ENCODE measurements at regions not wholly inside any gene's neighbourhood (a gene's known extent, or its start where the extent isn't known, plus 50 kb on each side); places are given as distances from the start of the nearest gene placed in this dataset.
"Not testable (repeated sequence)": the region's sequence is repeated elsewhere in the genome, so short reads cannot be mapped to it uniquely, and the experiment has no call there.

DNA sequence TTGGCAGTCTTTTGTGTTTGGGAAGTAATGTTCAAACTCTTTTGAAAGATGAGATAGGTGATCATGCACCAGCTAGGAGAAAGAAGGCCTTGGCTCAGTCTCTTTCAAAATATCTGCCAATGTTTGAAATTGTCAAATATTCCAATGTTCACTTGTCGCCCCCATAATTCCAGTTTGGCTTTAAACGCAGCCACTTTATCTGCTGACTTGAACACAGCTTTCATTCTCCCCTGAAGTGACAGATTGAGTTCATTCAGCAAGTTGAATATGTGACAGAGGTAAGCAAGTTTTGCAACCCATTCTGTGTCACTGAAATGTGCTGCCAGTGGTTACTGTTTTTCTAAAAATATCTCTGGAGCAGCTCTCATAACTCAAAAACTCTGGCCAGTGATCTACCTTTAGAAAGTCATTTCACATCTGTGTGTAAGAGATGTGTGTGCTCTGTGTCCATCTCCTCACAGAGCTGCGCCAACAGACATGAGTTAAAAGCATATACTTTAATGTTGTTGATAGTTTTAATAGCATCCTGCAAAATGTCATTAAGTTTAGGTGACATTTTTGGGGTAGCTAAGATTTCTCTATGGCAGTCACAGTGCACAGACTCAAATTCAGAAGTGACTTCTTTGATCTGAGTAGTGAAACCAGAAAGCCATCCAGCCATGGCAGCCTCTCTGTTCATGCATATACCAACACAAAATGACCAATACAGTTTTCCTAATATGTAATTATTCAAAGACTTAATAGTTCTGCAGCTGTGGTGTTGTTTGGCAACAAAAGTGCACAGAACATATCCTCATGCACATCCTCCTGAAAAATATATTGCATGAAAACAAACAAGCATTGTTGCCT lies 614.3 kb upstream of the MIS18BP1 start:
- DNase-seq (ENCODE audit: low read depth) = no peak

DNA sequence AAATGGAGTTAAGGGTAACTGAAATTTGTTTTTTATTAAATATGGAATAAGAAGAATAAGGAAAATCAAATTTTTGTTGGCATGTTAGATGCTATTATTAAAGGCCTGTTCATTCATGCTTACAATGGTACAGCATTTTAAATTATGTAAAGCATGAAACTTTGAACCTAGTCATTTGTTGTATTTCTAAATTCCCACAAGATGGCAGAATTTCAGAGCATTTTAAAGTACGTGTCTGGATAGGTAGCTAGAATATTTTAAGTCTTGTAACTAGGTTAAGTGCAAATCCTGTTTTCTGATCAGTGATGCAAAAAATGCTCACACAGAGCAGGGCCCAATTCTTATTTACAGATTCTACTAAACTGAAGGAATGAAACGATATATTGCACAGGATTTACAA lies 585.6 kb upstream of the MIS18BP1 start:
- DNase-seq (ENCODE audit: low read depth) = no peak

DNA sequence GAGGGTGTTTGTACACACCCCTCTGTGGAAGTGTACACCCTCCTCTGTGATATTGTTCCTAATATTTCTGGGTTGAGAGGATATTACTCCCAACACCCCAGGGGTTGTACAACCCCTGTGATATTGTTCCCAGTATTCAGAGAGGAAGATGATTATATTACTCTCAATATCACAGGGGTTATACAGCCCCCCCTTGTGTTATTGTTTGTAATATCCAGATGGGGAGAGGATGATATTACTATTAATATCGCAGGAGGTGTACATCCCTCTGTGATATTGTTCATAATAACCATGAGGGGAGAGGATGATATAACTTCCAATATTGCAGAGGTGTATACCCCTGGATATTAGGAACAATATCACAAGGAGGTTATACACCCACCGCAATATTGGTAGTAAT lies 566.1 kb upstream of the MIS18BP1 start:
- DNase-seq (ENCODE audit: low read depth) = no peak

DNA sequence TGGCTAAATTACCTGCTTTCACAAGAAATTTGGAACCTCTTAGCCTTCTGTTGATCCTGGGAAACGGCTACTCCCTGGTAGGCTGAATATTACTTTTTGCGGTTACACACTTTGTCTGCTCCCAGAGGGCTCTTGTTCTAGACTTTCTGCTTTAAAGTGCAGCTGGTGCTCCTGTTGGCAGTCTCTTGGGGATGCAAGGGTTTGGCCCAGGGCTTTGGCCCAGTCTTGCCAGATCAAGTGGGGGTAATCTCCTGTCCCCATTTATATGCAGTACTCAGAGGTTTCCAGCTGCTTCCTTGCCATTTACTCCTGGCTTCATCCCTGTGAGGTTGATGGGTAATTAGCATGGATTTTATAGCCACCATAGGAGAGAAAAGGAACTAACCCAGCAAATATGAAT lies 558.2 kb upstream of the MIS18BP1 start:
- DNase-seq (ENCODE audit: low read depth) = no peak

DNA sequence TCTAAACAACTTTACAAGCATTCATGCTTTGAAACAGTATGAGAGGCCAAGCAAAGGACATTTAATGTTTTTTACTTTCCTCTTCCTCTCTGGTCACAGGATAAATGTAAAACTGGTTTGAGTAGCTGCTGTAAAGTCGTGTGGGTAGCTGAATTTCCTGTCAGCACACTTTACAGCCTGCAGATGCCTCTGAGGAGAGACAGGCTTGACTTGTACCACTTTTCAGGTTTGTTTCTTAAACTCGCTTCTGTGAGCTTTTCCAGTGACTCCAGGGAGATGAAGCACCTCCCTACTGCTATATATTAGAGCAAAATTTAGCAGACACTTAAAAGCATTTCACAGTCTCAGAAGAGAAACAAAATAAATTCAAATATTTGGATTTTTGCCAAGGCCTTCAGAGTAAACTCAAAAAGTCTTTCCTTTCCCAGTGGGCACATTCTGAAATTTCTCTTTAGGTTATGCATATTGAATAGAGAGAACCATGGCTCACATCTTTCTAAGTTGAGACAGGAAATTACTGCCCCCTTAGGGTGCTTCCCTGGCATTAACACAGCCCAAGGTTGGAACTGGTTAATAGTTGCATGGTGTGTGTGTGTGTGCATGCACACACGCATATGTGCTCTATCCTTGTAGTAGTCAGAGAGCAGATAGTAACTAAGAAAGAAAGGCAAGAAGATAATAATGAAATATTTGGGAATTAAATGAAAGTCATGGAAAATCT lies 557.3 kb upstream of the MIS18BP1 start:
- DNase-seq (ENCODE audit: low read depth) = no peak

DNA sequence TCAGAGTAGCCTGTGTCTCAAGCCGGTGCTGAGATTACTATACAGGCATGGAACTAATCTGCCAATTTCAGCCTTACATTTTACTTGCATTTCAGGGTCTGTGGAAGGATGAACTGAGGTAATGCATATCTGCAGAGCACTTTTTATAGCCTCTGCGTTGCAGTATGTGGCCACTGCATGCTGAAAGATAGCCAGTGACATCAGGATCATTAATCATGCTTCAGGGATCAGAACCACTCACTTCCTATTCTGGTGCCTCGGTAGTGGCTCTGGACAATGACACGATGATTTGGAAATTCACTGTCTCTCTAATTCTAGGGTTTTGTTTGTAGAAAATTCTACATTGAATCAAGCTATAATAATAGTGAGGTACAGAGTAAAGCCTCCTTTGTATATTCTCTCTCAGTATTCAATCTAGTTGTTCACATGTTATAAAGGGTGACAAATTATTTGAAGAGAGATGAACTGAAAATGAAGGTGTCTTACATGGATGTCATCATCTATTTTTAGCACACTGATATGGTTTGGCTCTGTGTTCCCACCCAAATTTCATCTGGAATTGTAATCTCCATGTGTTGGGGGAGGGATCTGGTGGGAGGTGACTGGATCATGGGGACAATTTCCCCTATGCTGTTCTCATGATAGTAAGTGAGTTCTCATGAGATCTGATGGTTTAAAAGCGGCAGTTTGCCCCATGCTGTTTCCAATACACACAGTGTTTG lies 554.3 kb upstream of the MIS18BP1 start:
- no peak for DNase-seq (ENCODE audit: low read depth)

DNA sequence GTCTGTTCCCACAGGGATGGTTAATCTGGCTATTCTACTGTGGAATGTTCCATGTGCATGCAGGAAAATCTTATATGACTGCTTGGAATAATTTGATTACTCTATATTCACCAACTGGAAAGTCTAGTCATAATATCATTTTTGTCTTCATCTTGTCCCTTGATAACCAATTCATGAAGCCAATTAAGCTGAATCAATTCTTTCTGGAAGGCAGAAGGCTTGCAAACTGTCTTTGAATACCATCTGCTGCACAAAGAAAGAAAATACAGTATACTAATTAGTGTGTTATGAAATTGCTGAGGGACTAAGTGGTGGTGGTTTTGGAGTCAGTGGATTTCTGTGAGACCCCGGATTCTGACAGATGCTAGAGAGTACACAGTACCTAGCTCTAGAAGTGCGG lies 546.5 kb upstream of the MIS18BP1 start:
- DNase-seq (ENCODE audit: low read depth) = no peak

DNA sequence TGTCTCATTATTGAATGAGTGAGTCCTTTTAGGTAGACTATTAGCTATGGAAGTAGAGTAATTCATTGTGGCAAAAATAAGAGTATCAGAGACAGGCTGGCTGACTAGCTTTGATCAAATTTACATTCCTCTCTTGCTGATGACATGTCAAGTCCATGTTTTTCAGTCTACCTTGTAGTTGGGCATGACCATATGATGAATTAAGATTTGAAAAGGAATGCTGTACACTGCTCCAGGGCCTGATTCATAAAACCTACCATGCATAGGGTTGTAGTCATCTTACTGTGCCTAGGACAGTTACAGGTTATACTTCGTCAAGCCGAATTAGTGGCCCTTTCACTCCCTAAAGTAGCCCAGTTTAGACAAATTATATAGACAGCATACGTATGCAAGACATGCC lies 545.7 kb upstream of the MIS18BP1 start:
- no peak for DNase-seq (ENCODE audit: low read depth)

DNA sequence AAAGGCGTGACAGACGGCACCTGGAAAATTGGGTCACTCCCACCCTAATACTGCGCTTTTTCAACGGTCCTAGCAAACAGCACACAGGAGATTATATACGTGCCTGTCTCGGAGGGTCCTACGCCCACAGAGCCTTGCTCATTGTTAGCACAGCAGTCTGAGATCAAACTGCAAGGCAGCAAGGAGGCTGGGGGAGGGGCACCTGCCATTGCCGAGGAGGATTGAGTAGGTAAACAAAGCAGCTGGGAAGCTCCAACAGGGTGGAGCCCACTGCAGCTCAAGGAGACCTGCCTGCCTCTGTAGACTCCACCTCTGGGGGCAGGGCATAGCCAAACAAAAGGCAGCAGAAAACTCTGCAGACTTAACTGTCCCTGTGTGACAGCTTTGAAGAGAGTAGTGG lies 543.0 kb upstream of the MIS18BP1 start:
- not testable (repeated sequence) for DNase-seq (ENCODE audit: low read depth)

DNA sequence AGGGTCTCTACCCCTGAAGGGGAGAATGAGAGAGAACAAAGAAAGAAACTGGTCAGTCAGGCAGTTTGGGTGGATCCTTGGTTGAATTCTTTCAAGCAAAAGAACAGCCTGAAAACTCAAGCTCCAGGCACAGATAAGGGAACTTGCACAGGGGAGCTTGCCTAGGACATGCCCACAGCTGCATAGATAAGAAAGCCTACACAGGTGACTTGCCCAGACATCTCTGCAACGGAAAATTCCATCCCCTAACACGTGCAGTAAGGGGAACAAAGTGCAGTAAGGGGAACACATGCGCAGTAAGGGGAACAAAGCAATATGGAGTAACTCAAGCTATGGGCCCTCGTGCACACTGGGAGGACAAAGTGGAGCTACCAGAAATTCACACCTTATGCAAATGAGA lies 540.1 kb upstream of the MIS18BP1 start:
- no peak for DNase-seq (ENCODE audit: low read depth)

DNA sequence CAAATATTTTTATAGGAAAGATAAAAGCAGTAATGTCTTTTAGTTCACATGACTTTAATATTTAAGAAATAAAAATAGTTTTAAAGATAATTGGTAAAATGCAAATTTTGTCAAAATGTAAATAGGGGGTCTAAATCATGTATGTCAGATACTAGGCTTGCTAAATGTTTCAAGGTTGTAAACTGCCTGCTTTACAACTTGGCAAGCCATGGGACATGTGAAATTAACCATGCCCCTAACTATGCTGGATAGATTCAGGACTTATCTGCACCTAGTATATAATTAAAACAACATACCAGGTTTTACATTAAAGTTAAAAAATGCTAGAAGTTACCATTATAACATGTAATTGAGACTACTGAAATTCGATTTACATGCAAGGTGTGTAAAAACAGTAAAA lies 537.3 kb upstream of the MIS18BP1 start:
- no peak for DNase-seq (ENCODE audit: low read depth)

DNA sequence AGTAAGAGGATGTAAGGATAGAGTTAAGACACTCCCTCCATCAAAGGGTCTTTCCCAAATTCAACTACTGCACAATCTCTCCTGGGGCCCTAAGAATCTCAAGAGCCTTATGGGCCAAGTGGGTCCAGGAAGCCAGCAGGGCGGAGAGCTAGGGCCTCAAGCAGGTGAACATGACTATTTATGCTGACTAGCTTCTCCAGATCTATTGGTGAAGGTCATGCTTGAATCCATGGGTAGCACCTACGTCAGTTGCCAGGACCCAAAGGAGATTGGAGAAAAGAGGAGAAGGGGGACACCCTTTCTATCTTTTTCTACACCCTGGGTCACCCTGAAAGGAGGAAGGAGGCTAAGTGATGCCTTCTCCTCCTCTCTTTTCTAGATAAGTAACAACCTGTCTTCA lies 534.2 kb upstream of the MIS18BP1 start:
- DNase-seq (ENCODE audit: low read depth) = no peak

DNA sequence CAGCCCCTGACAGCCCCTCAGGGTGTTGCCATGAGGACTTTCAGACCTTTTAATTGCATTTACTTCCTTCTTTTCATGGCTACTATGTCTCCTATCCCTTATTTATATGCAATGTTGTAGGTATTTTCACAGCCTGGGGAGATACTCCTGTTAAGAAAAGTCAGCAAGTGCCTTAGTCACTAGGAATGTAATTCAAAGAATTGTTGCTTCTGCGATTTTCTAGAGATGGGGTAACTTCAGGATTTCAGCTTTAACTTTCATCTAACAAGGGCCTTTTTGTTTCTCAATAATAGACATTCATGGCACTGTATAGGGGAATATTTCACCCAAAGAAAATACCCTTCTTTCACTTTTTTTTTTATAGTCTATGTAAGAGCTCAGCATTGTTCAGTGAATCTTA lies 533.3 kb upstream of the MIS18BP1 start:
- DNase-seq (ENCODE audit: low read depth) = no peak

DNA sequence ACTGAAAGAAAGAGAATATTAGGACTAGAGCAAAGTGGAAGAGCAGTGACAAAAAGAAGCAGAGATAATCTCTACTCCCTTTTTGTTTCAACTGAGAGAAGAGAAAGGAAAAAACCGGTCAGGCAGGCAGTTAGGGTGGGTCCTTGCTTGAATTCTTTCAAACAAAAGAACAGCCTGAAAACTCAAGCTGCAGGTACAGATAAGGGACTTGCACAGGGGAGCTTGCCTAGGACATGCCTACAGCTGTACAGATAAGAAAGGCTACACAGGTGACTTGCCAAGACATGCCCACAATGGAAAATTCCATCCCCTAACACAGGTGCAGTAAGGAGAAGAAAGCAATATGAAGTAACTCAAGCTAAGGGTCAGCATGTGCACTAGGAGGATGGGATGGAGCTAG lies 532.2 kb upstream of the MIS18BP1 start:
- DNase-seq (ENCODE audit: low read depth) = no peak

DNA sequence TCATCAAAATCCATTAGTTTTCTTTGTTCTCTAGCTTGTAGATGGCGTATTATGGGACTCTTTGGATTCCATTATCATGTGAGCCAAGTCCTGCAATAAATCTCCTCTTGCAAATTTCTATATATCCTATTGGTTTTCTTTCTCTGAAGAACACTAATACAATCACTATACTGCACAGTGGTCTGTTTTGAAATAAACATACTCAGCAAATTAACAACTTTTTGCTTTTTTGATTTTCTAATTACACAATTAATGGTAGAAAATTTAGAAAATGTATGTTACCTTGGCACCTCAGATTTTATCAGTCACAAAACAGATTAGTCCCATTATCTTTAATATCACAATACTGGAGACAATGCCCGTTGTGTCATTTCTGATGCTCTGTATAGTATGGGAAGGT lies 513.2 kb upstream of the MIS18BP1 start:
- DNase-seq (ENCODE audit: low read depth) = no peak

DNA sequence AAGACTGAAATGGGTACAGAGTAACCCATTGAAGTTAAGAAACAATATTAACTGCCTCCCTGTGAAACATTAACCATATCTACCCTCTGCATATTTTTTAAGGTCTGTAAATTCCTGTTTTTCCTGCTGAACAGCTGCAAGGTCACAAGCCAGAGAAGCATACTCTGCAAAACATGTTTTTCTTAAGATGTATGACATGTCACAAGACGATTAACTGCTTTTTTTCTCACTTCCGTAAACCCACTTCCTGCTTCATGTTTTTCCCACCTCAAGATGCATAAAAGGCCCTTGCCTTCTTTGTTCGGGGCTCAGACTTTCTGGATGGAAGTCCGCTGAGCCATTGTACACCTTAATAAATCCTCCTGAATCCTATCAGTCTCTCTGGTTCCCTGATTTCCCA lies 504.7 kb upstream of the MIS18BP1 start:
- DNase-seq (ENCODE audit: low read depth) = no peak

DNA sequence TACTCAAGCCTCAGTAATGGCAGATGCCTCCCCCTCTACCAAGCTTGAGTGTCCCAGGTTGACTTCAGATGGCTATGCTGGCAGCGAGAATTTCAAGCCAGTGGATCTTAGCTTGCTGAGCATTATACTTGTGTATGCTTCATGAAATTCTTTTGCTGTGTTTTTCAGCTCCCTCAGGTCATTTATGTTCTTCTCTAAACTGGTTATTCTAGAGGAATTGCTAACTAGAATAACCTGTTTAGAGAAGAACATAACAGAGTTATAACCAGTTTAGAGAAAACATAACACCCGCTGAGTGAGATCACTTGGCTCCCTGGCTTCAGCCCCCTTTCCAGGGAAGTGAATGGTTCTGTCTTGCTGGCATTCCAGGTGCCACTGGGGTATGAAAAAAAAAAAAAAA lies 503.4 kb upstream of the MIS18BP1 start:
- DNase-seq (ENCODE audit: low read depth) = not testable (repeated sequence)

DNA sequence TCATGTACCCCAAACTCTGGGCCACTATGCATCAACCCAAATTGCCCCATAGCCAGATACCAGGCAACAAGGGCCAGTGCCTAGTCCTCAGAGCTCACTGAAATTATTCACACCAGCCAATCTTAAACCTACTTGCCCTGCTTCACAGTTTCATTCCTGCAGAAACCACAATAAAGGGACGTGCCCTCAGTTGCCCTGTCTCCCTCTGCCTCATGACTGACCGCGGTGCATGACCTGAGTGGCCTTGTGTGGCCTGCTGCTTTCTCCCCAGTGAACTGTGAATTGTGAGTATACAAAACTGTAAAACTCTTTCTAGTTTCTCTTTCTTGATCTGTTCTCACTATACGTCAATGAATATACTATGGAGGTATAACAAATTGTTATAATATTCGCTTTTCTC lies 490.9 kb upstream of the MIS18BP1 start:
- DNase-seq (ENCODE audit: low read depth) = no peak

DNA sequence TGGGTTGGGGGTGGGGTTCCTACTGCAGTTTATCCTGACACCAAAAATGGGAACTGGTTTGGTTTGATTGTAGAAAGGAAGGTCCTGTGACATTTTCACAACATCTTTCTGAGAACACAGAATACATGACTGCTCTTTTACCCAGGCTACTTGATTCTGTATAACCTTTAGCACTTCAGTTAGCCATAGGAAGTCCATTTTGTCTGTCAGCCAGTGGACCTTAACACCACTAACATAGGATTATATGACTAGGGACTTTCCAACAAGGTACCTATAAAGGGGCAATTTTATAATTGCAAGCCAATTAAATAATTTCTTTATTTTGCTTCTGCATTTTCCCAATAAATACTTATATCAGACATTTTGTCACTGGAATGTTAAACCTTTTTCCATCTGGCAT lies 489.2 kb upstream of the MIS18BP1 start:
- no peak for DNase-seq (ENCODE audit: low read depth)

DNA sequence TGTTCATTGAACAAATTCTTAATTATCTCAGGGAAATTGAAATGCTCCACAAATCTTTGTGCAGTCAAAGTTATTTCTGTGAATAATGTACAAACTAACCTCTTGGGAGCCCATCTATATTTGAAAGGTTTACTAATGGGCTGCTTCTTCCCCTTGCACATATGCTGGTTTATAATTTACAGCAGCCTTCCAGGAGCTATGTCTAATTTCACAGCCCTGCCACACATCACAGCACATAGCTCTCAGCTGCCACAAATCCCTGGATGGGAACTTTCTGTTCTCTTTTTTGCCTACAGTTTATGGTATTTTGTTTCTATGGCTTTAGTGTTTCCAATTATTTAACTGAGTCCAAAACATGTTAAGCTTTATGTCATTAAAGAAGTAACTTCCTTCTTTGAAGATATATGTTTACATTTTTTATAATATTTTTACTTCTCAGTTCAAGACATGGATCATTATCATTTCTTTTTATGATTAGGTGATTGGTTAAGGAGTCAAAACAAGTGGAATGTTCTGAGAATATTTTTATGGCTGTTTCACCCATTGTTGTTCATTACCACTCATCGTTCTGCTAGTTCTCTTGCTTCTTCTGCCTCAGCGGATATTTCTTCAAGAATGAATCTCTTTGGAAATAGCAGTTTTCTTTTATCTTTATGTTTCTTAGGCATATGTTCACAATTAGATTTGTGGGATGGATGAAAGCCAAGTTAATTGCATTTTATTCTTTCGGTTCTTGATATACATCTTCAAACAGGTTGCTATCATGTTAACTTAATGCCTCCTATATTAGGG lies 475.6 kb upstream of the MIS18BP1 start:
- DNase-seq (ENCODE audit: low read depth) = no peak

DNA sequence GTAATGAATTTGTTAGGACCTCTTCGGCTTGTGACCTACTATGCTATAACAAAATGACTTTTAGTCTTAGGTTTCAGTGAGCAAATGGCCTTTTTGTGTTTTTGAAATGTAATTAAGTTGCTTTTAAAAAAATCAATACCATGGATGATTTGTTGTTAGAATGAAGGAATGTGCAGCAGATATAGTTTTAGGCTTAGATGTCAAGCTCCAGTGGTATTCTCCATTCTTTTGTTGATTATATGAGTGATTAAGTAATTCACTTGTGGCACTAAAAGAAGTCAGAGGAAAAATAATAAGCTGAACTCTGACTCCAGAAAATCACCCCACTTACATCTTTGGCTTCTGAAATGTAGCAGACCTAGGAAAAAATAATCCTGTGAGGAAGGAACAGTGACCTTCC lies 474.1 kb upstream of the MIS18BP1 start:
- no peak for DNase-seq (ENCODE audit: low read depth)

DNA sequence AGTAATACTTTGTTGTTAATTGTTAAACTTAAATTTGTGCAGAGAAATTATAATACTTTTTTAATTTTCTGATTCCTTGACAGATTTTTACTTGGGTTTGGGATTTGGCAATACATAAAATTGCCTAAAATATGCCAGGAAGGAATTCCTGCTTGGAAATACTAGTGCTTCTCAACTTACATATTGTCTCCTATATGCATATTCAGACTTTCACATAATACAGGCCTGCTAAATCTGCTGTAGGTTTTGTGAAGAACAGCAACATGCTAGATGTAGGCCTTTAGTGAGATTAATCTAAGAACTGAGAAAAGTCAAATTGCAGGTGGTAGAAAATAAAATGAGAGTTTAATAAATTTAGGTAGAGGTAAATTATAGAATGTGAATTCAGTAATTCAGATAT lies 468.5 kb upstream of the MIS18BP1 start:
- DNase-seq (ENCODE audit: low read depth) = no peak

Data from GM04504 (cell line).